ENCODE measurements at regions not wholly inside any gene's neighbourhood (a gene's known extent, or its start where the extent isn't known, plus 50 kb on each side); places are given as distances from the start of the nearest gene placed in this dataset.

GRCh38 chr5:4653475-4653874 is 486.7 kb upstream of the ADAMTS16 start:
- TF ChIP-seq JUNB (IDR thresholded peaks at IDR 0.05; ENCODE audit: unreplicated experiment) (no peak), CTCF (conservative IDR thresholded peaks at IDR 0.05; ENCODE audit: low read depth in 2 of 2) (no peak), STAT1 (IDR thresholded peaks at IDR 0.05; ENCODE audit: unreplicated experiment) (no peak), EZH2 (IDR thresholded peaks at IDR 0.05; ENCODE audit: low read depth, unreplicated experiment) (no peak), EZH2phosphoT487 (IDR thresholded peaks at IDR 0.05; ENCODE audit: unreplicated experiment) (no peak), ETS1 (IDR thresholded peaks at IDR 0.05) (no peak)
- TF ChIP-seq, protein P1, sequence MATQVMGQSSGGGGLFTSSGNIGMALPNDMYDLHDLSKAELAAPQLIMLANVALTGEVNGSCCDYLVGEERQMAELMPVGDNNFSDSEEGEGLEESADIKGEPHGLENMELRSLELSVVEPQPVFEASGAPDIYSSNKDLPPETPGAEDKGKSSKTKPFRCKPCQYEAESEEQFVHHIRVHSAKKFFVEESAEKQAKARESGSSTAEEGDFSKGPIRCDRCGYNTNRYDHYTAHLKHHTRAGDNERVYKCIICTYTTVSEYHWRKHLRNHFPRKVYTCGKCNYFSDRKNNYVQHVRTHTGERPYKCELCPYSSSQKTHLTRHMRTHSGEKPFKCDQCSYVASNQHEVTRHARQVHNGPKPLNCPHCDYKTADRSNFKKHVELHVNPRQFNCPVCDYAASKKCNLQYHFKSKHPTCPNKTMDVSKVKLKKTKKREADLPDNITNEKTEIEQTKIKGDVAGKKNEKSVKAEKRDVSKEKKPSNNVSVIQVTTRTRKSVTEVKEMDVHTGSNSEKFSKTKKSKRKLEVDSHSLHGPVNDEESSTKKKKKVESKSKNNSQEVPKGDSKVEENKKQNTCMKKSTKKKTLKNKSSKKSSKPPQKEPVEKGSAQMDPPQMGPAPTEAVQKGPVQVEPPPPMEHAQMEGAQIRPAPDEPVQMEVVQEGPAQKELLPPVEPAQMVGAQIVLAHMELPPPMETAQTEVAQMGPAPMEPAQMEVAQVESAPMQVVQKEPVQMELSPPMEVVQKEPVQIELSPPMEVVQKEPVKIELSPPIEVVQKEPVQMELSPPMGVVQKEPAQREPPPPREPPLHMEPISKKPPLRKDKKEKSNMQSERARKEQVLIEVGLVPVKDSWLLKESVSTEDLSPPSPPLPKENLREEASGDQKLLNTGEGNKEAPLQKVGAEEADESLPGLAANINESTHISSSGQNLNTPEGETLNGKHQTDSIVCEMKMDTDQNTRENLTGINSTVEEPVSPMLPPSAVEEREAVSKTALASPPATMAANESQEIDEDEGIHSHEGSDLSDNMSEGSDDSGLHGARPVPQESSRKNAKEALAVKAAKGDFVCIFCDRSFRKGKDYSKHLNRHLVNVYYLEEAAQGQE (IDR thresholded peaks at IDR 0.05; ENCODE audit: unreplicated experiment) = no peak

Data from GM23338 (cell line).